ENCODE measurements at regions not wholly inside any gene's neighbourhood (a gene's known extent, or its start where the extent isn't known, plus 50 kb on each side); places are given as distances from the start of the nearest gene placed in this dataset.

DNA sequence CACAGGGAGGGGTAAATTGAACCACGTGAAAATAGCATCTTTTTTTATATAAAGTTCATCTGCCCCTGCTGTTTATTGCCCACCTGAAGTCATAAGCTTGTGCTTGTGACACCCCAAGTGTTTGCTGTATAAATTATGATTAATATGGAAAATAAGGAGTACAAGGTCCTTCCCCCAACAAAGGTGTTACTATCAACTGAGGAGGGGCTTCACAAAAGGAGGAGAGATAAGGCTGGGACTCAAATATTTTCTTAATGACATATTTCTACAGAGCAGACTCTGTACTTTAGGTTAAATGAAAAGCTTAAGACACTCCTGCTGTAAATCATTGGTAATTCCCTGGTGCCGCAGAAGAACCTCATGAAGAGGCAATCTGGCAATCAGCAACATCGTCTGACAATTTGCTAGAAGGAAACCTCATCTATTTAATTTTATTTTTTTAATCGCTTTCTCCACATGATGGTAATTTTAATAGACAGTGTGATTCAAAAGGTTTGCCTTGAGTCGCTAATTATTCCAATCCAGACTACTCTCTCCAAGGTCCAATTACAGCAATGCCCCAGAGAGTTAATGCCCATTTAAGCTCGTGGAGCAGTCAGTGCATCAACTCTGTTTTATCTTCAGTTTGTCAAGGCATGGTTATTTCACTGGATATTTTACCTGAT, 1432.4 kb downstream of the FAM181B start:
- no peak for TF ChIP-seq POLR2A (IDR thresholded peaks at IDR 0.05; ENCODE audit: low read length)
- no peak for TF ChIP-seq GATA1 (IDR thresholded peaks at IDR 0.05; ENCODE audit: low read depth, low read length)
